GM12878 (cell line): ENCODE measurements at regions not wholly inside any gene's neighbourhood (a gene's known extent, or its start where the extent isn't known, plus 50 kb on each side); places are given as distances from the start of the nearest gene placed in this dataset.

ENCODE experiments used
- ATAC-seq: fragments of 200-7000 bp; cut with Tn5 transposase; 3 replicates; pipeline ENCODE4 v1.9.1; 2020; ENCODE audit warnings: mild to moderate bottlenecking, moderate library complexity
- BruUV-seq: library from RNA; stranded (reverse); fragments of 400-500 nt; replicated peaks from 2 replicates; lab custom pipeline; 2021; lab: Mats Ljungman, UMichigan
- CTCF ChIA-PET: fragments of 300-600 bp; sonication (Branson Sonifier 250); formaldehyde crosslinking; extraction: SDS; loops from one replicate; lab custom pipeline; 2021; ENCODE audit warnings: inconsistent platforms; lab: Yijun Ruan, JAX
- POLR2A ChIA-PET: fragments of 350-600 bp; formaldehyde crosslinking; extraction: SDS; loops from one replicate; lab custom pipeline; 2021; ENCODE audit warnings: inconsistent platforms; lab: Charles Lee
- RAD21 ChIA-PET: fragments of 300-600 bp; sonication (Branson Sonifier 250); formaldehyde crosslinking; loops from one replicate; lab custom pipeline; 2023; ENCODE audit warnings: antibody characterized with exemption; ENCODE audit not compliant: unreplicated experiment; lab: Charles Lee
- SMC1A ChIA-PET: fragments of 300-600 bp; sonication (Branson Sonifier 250); formaldehyde crosslinking; loops from one replicate; lab custom pipeline; 2023; ENCODE audit not compliant: unreplicated experiment, uncharacterized antibody; lab: Charles Lee
- DNase-seq: peaks from one replicate; pipeline ENCODE4 v3.0.0-alpha.2; 2011; ENCODE audit warnings: low read depth, low spot score
- FAIRE-seq: peaks from 3 replicates; lab custom pipeline; 2011; peaks lifted over from hg19 to GRCh38; lab: Jason Lieb, UNC
- H2AFZ ChIP-seq: 2 replicates; pipeline ENCODE4 v1.6.0; 2011; ENCODE audit warnings: low read depth, low read length, control low read depth; ENCODE audit not compliant: control insufficient read depth
- H3K27ac ChIP-seq: 2 replicates; pipeline ENCODE4 v1.5.1; 2011; ENCODE audit warnings: control low read depth; ENCODE audit not compliant: control insufficient read depth, insufficient read depth
- H3K27me3 ChIP-seq, 2 experiments: replicated peaks in 1 of 2; 2 replicates each; pipeline versions ENCODE4 v1.6.0 to v1.6.1; 2011; ENCODE audit warnings: low read length in 1 of 2; ENCODE audit not compliant: control insufficient read depth in 2 of 2, insufficient read depth in 2 of 2
- H3K36me3 ChIP-seq, 2 experiments: 2 replicates each; pipeline ENCODE4 v1.5.1; 2011; ENCODE audit warnings: low read length in 1 of 2; ENCODE audit not compliant: control insufficient read depth in 2 of 2, insufficient read depth in 2 of 2
- H3K4me1 ChIP-seq: 2 replicates; pipeline ENCODE4 v1.6.1; 2011; ENCODE audit warnings: mild to moderate bottlenecking, low read length, moderate library complexity, mixed read lengths; ENCODE audit not compliant: control insufficient read depth, insufficient read depth
- H3K4me2 ChIP-seq: 2 replicates; pipeline ENCODE4 v1.6.0; 2011; ENCODE audit warnings: control low read depth; ENCODE audit not compliant: control insufficient read depth, insufficient read depth
- H3K4me3 ChIP-seq: fragments of 200-600 bp; sonication (generic); 2 replicates; pipeline ENCODE4 v1.5.1; 2016
- H3K79me2 ChIP-seq: 2 replicates; pipeline ENCODE4 v1.6.0; 2011; ENCODE audit warnings: low read length; ENCODE audit not compliant: control insufficient read depth, insufficient read depth
- H3K9ac ChIP-seq: 2 replicates; pipeline ENCODE4 v1.8.0; 2011; ENCODE audit warnings: low read length, control low read depth, mixed read lengths; ENCODE audit not compliant: control insufficient read depth, insufficient read depth
- H3K9me3 ChIP-seq: replicated peaks from 3 replicates; pipeline ENCODE4 v1.5.1; 2011; ENCODE audit warnings: mild to moderate bottlenecking, low read length; ENCODE audit not compliant: control insufficient read depth, insufficient read depth
- H4K20me1 ChIP-seq: 2 replicates; pipeline ENCODE4 v1.6.0; 2011; ENCODE audit not compliant: control insufficient read depth, insufficient read depth
- ATF7 ChIP-seq: fragments of 450-650 bp; IDR thresholded peaks from 2 replicates; pipeline ENCODE4 v1.6.1; 2016; ENCODE audit warnings: low read depth, mild to moderate bottlenecking
- CHD2 ChIP-seq: IDR thresholded peaks from 2 replicates; pipeline ENCODE4 v1.6.1; 2011; ENCODE audit warnings: low read depth, low read length, improper control_type of control experiment, borderline replicate concordance
- CREB1 ChIP-seq: IDR thresholded peaks from 2 replicates; pipeline ENCODE4 v1.6.1; 2012; ENCODE audit warnings: low read depth, mild to moderate bottlenecking, inconsistent platforms
- HCFC1 ChIP-seq: fragments of 150-350 bp; IDR thresholded peaks from 2 replicates; pipeline ENCODE4 v1.6.1; 2014; ENCODE audit warnings: low read length
- JUNB ChIP-seq: IDR thresholded peaks from 2 replicates; pipeline ENCODE4 v1.6.1; 2016; ENCODE audit warnings: antibody characterized with exemption, mild to moderate bottlenecking
- WGBS: methylation state at CpG from one replicate; pipeline ENCODE4 v1.1.6; 2016; ENCODE audit warnings: low lambda C conversion rate; ENCODE audit not compliant: insufficient replicate concordance, insufficient coverage; ENCODE audit errors: missing lambda C conversion rate; 5-methylcytosine and 5-hydroxymethylcytosine counted together
- in situ Hi-C: fragments of 300-500 bp; cut with MboI; formaldehyde crosslinking; loops from 9 replicates; pipeline ENCODE4 v1.14.3; 2018; ENCODE audit warnings: mixed read lengths
- intact Hi-C: fragments of 100-400 bp; cut with micrococcal nuclease; formaldehyde crosslinking; loops from one replicate; pipeline ENCODE4 v1.14.2; 2022; ENCODE audit not compliant: unreplicated experiment

DNA sequence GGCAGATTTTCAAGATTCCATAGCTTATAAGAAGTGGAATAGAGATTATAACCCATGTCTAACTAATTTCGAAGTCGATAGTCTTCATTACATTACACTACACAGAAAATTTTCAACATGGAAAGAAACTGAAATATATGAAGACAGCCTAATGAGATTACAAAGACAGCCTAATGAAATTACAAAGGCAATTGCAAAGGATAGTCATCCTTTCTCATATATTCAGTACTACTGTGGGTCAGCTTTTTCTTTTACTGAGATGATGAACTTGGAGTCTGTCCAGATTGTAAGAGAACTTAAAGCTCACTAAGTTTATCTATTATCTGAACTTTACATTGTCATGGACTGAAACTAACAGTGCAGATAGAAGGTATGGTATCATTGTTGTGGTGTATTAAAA, 304.4 kb upstream of the MBL2 start:
- no TSS peak for BruUV-seq
- FAIRE-seq (no peak), DNase-seq (no peak), ATAC-seq (no peak)
- Histone ChIP-seq H3K4me3 (no peak overlapping the region), H3K4me1 (no peaks in the 10 kb centered on the region), H3K9ac (no peak overlapping the region), H3K27ac (no peak overlapping the region), H4K20me1 (no peaks in the 10 kb centered on the region), H3K79me2 (no peaks in the 10 kb centered on the region), H2AFZ (no peak overlapping the region), H3K36me3 (no peaks in the 10 kb centered on the region), H3K27me3 (no peaks in the 10 kb centered on the region), H3K9me3 (no peaks in the 10 kb centered on the region), H3K4me2 (no peak overlapping the region)
- SMC1A ChIA-PET = interaction anchor here (1.3 to 2.0 kb wide), 4 partner anchors 8 to 259 kb away, joined by 3 to 6 read pairs (median 4); no protein-coding TSS in a partner anchor
- POLR2A ChIA-PET = no interaction called here
- intact Hi-C loops (no loop called here), in situ Hi-C loops (no loop called here)
- RAD21 ChIA-PET = no interaction called here
- 0% methylated on average over 2 of the region's 2 CpGs for WGBS
- TF ChIP-seq ATF7 (no peak), CHD2 (no peak), JUNB (no peak), CREB1 (no peak)
- CTCF ChIA-PET = interaction anchor here (1.3 kb wide), 1 partner anchor 16 kb away, joined by 5 read pairs; no protein-coding TSS in a partner anchor

DNA sequence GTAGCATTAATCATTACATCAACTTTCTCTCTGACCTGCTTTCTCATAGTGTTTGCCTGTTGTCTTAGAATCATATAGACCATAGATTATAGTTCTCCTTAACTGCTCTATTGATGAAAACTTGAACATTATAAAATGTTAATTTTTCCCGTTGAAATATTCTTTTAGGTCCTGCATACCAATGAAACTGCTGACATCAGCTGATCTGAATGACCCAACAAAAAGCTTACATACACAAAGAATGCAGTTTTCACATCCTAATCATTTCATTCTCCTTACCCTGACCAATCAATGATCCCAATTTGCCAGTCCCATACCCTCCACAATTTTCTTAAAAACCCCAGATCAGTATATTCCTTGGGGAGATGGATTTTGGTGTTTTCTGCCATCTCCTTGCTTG, 302.9 kb upstream of the MBL2 start:
- POLR2A ChIA-PET = interaction anchor here (0.5 kb wide), 1 partner anchor 44 kb away, joined by 4 read pairs; no protein-coding TSS in a partner anchor
- no peak overlapping the region for H3K4me2 ChIP-seq
- no peak for FAIRE-seq

More for the DNA sequence above, 302.9 kb upstream of the MBL2 start:
- ChIA-PET RAD21 (no interaction called here), SMC1A (interaction anchor here (0.6 kb wide), 1 partner anchor 26 kb away, joined by 3 read pairs; no protein-coding TSS in a partner anchor), CTCF (no interaction called here)
- Histone ChIP-seq H3K9ac (no peak overlapping the region), H4K20me1 (no peaks in the 10 kb centered on the region), H3K9me3 (no peaks in the 10 kb centered on the region), H2AFZ (no peak overlapping the region), H3K79me2 (no peaks in the 10 kb centered on the region), H3K36me3 (no peaks in the 10 kb centered on the region), H3K4me3 (no peak overlapping the region), H3K4me1 (no peaks in the 10 kb centered on the region), H3K27me3 (no peaks in the 10 kb centered on the region), H3K27ac (no peak overlapping the region)
- WGBS = 7% methylated on average over 1 of the region's 1 CpG
- intact Hi-C loops (no loop called here), in situ Hi-C loops (no loop called here)
- ATAC-seq (no peak), DNase-seq (no peak)
- no peak for TF ChIP-seq HCFC1
- no TSS peak for BruUV-seq
